ENCODE measurements at regions not wholly inside any gene's neighbourhood (a gene's known extent, or its start where the extent isn't known, plus 50 kb on each side); places are given as distances from the start of the nearest gene placed in this dataset.

DNA sequence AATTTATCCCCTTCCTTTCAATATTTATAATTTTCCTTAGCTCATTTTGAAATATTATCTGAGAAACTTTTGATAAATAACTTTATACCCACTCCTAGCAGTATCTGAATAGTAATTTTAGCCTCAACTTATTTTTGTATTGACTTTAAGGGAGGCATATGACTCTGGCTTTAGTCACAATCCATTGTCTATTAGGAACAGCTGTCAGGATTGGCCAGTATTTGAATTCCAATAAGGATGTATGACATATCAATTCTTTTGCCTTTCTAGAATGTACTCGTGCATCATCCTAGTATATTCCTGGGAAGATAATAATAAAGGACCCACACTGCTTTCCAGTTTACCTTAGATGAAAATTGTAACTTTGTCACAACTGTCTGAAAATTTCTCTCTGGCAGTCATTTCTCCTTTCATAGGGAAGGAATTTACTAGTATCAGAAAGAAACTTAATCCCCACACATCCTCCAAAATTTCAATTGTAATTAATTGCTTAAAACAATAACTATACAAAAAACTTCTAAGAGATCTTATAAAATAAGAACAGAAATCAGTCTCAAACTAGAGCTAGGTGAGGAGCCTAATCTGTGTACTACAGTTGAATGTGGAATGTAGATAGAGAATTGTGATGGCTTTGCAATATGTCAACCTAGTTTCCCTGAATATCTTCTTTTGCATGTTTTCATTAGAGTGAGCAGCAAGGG lies 121.0 kb upstream of the EPHA5 start:
- DNase-seq (ENCODE audit: low read depth in 2 of 2), result no peak

DNA sequence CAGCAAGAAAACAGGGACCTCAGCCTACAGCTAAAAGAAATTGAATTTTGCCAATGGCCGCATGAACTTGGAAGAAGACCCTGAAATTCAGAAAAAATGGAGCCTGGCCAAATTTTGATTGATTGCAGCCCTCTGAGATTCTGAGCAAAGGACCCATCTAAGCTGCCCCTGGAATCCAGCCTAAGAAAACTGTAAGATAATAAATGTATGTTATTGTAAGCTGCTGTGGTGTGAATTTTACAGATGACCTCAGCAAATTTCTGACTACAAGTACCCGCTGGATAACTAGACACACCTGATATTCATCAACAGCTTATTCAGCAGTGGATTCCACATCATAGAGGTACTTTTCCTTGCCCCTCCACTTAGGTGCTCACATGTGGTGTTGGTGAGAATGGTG lies 119.5 kb upstream of the EPHA5 start:
- no peak for DNase-seq (ENCODE audit: low read depth in 2 of 2)

DNA sequence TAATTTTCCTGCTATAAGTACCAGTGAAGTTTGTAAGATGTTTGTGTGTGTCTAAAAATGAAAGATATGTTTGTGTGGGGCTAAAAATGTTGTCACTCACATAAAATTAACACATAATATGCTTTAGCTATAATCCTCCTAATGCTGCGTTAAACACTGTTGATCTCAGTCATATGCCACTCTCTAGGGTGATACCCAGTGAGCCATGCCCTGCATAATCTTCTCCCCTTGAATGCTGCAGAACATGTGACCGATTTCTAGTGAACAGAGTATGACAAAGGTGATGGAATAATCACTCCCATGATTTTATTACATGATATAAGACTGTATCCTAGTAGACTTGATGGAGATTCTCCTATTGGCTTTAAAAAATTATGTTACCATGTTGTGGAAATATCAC lies 119.1 kb upstream of the EPHA5 start:
- no peak for DNase-seq (ENCODE audit: low read depth in 2 of 2)

DNA sequence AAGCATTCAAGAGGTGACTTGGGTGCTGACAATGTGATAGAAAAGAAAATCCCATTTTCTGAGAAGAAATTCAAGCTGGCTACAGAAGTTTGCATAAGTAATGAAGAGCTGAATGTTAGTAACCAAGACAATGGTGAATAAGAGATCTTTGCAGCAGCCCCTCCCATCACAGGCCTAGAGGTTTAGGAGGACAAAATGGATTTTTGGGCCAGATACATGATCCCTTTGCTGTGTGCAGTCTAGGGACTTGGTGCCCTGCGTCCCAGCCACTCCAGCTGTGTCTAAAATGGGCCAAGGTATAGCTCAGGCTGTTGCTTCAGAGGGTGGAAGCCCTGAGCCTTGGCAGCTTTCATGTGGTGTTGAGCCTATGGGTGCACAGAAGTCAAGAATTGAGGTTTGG lies 107.0 kb upstream of the EPHA5 start:
- DNase-seq (ENCODE audit: low read depth in 2 of 2), result no peak

DNA sequence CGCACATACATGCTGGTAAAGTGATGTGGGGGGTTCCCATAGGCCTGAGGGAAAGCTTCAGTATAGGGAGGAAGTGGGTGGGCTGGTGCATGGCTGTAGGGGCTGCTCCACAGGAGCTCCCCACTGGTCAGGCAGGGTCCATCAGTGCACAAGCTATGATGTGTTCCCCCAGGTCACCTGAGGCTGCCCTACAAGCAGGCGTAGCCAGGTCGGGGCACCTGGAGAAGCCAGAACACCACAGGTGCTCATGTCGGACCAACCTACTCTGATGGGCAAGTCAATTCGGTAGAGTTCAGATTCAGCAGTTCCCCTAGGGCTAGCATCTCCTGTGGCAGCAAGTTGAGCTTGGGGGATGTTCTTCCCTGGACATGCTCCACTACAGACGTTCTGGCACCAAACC lies 103.3 kb upstream of the EPHA5 start:
- no peak for DNase-seq (ENCODE audit: low read depth in 2 of 2)

DNA sequence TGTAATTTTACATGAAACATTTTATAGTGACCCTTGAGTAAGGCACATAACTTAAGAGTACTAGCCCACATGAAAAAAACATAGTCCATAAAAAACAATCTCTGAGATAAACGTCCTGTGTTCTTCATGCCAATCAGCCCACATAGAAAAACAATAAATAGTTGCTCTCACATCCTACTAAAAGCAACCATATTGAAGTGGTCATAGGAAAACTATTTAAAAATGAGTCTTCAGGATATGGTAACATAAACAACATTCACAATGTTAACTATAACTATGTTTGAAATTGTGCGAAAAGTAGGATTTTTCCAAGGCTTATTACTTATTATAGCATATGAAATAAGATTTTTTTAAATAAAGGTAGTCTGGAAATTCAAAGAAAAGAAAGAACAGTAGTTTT lies 77.1 kb upstream of the EPHA5 start:
- DNase-seq (ENCODE audit: low read depth in 2 of 2), result no peak

DNA sequence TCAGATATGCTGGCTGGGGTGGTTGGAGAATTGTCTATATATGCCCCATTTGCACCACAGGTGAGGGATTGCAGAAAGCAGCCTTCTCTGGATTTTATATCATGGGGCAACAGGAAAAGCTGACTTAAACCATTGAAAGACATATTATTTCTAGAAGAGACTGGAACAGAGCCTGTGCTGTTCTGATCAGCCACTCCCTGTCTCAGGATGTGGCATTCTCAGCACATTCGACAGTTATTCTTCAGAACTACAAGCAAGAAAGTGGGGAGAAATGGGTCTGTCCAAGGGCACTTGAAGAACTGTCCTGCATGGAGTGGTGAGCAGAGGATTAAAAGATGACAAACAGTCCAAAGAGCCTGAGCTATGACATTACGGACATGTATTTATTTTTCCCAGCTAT lies 67.8 kb upstream of the EPHA5 start:
- DNase-seq (ENCODE audit: low read depth in 2 of 2), result no peak

DNA sequence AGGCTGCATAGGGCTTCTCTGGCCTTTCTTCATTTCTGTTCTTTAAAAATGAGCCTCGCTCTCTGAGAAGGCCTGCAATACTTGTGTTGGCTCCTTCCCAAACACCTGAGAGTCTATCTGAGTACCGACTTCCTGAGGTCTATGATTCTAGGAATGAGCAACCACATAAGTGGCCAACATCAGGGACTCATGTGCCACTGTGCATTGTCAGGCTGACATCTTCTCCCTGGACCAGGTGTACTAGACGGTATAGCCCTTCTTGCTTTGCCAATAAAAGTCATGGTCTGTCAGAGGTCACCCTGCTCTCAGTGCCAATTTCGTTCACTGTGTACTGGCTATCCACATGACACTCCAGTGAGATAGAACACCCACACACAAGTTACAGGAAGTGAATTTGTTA lies 67.4 kb upstream of the EPHA5 start:
- DNase-seq (ENCODE audit: low read depth in 2 of 2), result no peak

DNA sequence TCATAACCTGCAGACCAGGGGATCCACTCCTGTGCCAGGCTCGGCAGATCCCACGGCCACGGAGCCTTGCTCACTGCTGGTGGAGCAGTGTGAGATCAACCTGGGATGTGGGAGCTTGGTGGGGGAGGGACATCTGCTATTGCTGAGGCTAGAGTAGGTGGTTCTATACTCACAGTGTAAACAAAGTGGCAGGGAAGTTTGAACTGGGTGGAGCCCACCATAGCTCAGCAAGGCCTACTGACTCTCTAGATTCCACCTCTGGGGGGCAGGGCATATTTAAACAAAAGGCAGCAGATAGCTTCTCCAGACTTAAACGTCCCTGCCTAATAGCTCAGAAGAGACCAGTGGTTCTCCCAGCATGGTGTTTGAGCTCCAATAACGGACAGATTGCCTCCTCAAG lies 54.7 kb upstream of the EPHA5 start:
- no peak for DNase-seq (ENCODE audit: low read depth in 2 of 2)
